ENCODE measurements at regions not wholly inside any gene's neighbourhood (a gene's known extent, or its start where the extent isn't known, plus 50 kb on each side); places are given as distances from the start of the nearest gene placed in this dataset.
"Not testable (repeated sequence)": the region's sequence is repeated elsewhere in the genome, so short reads cannot be mapped to it uniquely, and the experiment has no call there.

- DNase-seq (ENCODE audit: low spot score), result no peak
Measured at GRCh38 chr14:70269582-70269981, 80.8 kb upstream of the SLC8A3 start.

DNA sequence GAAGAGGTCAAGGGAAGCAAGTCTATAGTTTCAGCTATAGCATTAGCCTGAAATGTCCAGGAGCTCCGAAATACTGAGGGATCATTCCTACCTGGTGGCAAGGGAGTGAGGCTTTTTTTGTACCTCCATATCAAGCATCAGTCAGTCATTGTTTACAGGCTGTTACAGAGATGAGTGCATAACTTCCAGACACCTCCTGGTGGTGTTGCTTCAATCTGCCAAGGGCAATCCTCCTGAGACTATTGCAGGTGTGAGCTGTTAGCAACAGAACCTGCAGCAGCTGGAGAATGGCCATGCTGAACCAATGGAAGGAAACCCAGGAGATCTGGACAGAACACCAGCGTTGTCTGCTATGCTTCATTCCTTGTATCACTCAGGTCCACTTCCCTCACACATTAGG is 80.0 kb upstream of the SLC8A3 start:
- no peak for DNase-seq (ENCODE audit: low spot score)

DNA sequence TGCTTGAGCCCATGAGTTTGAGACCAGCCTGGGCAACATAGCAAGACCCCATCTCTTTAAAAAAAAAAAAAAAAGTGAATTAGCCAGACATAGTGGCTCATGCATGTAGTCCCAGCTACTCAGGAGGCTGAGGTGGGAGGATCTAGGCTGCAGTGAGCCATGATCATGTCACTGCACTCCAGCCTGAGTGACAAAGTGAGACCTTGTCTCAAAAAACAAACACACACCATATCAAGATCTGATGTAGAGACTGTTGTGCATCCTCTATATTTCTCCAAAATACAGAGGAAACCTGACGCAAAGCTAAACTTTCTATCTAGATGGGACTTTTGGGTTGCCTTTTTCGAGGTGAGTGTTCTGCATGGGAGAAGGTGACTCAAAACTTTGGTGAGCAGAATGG is 77.4 kb upstream of the SLC8A3 start:
- DNase-seq (ENCODE audit: low spot score), result no peak

DNA sequence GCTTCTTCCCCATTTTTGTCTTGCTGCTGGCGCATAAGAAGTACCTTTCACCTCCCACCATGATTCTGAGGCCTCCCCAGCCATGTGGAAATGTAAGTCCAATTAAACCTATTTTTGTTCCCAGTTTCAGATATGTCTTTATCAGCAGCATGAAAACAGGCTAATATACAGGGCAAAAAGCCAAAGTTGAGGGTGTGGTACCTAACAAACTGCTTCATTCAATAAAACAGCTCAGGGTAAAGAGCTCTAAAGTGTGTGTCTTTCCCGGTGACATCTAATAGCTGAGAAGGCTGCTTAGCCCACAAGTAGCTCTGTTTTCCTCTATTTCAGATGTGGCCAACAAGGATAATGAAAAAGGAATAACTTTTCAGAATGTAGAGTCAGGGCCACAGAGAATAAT is 76.7 kb upstream of the SLC8A3 start:
- DNase-seq (ENCODE audit: low spot score), result no peak

- no peak for DNase-seq (ENCODE audit: low spot score)
Measured at GRCh38 chr14:70259420-70259819, 70.7 kb upstream of the SLC8A3 start.

DNA sequence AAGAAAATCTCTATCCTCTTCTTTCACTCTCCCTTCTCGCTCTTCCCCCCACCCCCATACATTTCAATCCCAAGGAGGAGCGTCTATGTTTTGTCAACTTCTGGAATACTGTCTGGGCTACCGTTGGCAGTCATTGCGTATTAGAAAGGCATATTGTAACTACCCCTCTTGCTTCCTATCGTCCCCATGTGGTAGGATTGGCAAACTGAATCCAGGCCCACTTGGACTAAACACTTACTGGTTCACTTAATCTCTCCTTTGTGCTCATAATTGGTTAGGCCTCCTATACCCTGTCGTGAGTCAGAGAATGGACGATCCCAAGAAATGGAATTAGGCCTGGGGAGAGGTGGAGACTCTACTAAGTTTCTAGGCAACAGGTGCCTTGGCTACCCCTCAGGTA is 68.8 kb upstream of the SLC8A3 start:
- DNase-seq (ENCODE audit: low spot score), result peak; percentile 45

DNA sequence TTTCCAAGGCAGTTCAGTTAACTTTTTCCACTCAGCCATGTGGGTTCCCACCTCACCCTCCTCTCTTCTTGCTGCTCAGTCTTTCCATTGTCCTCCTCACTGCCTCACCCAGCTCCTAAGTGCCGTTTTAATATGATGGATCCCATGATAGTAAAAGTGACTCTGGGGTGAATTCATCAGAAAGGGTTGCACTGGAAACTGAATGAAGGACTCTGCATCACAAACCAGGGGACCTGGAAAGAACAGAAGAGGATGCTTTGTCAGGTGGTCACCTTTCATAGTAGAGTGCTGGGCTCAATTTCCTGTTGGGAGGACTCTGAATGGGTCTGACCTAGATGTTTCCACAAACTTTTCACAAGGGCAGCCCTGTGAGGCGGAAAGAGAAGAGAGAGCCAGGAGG is 67.8 kb upstream of the SLC8A3 start:
- no peak for DNase-seq (ENCODE audit: low spot score)

DNA sequence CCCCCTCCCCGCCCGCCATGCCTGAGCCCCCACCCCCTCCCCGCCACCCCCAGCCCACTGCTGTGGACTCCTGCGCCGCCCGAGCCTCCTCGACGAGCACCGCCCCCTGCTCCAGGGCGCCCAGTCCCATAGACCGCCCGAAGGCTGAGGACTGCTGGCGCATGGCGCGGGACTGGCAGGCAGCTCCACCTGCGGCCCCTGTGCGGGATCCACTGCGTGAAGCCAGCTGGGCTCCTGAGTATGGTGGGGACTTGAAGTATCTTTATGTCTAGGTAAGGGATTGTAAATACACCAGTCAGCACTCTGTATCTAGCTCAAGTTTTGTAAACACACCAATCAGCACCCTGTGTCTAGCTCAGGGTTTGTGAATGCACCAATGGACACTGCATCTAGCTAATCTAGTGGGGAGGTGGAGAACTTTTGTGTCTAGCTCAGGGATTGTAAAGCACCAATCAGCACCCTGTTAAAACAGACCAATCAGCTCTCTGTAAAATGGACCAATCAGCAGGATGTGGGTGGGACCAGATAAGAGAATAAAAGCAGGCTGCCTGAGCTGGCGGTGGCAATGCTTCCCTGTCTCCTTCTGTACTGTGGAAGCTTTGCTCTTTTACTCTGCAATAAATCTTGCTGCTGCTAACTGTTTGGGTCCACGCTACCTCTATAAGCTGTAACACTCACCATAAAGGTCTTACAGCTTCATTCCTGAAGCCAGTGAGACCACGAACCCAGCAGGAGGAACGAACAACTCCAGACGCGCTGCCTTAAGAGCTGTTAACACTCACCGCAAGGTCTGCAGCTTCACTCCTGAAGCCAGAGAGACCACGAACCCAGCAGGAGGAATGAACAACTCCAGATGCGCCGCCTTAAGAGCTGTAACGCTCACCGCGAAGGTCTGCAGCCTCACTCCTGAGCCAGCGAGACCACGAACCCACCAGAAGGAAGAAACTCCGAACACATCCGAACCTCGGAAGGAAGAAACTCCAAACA is 66.6 kb upstream of the SLC8A3 start:
- not testable (repeated sequence) for DNase-seq (ENCODE audit: low spot score)

- DNase-seq (ENCODE audit: low spot score), result peak; percentile 43
Measured at GRCh38 chr14:70254476-70254961, 65.8 kb upstream of the SLC8A3 start.

GRCh38 chr14:70253547-70253946 is 64.8 kb upstream of the SLC8A3 start:
- not testable (repeated sequence) for DNase-seq (ENCODE audit: low spot score)

DNA sequence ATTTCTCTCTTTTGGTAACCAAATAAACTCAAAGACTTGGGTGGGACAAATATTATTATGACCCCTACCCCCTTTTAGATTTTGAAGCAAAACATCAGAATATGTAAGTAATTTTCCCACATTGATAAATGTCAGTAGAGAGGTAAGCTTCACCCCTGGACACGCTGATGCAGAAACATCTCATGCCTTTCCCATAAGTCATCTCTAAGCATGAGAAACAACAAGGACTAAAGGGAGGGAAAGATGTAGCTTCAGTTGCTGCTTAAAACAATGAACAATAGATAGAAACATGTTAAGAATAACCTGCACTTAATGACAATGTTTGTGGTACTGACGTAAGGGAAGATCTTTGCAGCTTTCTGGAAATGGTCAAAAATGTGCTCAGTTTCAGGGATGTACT is 56.3 kb upstream of the SLC8A3 start:
- no peak for DNase-seq (ENCODE audit: low spot score)

DNA sequence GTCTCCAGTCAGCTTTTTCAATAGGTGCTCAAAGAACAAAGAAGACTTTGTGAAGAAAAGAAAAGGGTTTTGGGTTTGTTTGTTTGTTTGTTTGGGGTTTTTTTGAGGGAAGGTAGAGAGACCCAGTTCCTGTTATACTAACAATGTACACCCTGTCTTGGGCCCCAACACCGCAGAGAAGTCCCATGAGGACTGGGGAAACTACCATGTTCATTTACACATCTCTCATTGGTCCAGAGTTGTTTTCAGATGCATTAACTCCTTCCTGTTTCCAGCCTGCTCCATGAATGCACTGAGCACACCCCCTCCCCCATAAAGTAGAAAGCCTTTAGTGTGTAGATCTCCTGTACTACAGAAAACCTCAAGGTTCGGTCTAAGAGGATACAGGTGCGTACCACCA is 51.1 kb upstream of the SLC8A3 start:
- DNase-seq (ENCODE audit: low spot score), result no peak

- not testable (repeated sequence) for DNase-seq (ENCODE audit: low spot score)
Measured at GRCh38 chr14:70238635-70239034, 49.9 kb upstream of the SLC8A3 start.
